Cardiac fibroblast (primary cell): ENCODE measurements at regions not wholly inside any gene's neighbourhood (a gene's known extent, or its start where the extent isn't known, plus 50 kb on each side); places are given as distances from the start of the nearest gene placed in this dataset.
"Not testable (repeated sequence)": the region's sequence is repeated elsewhere in the genome, so short reads cannot be mapped to it uniquely, and the experiment has no call there.

Experiments used
- DNase-seq, 2 donors: peaks; one replicate each; pipeline versions ENCODE4 v3.0.0 to v3.0.0-alpha.2; 2010; ENCODE audit warnings: low read depth in 2 of 2
- H3K4me3 ChIP-seq, 2 donors: replicated peaks in 1 of 2; 1 replicate in 1 of 2; 2 replicates in 1 of 2; pipeline ENCODE4 v1.5.1; 2011; ENCODE audit warnings: low read depth in 2 of 2, low read length in 2 of 2, mild to moderate bottlenecking in 2 of 2, moderate library complexity in 1 of 2
- TF ChIP-seq, protein P1 (sequence below): IDR thresholded peaks from one replicate; pipeline ENCODE4 v1.5.1; 2011; ENCODE audit warnings: low read depth, mild to moderate bottlenecking, low read length, inconsistent platforms

DNA sequence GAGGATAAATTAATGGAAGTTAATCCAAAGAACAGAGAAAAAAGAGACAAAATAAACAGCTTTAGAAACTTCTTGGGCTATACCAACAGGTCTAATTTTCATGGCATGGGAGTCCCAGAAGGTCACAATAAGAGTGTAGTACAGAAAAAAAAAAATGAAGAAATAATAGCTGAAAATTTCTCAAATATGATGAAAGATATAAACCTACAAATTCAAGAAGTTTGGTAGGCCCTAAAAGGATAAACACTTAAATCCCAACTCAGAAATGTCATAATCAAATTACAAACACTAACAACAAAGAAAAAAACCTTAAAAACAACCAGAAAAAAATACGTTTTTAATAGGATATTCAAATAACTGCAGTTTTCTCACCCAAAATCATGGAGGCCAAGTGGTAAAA lies 229.3 kb upstream of the ZEB2 start:
- TF ChIP-seq, protein P1, sequence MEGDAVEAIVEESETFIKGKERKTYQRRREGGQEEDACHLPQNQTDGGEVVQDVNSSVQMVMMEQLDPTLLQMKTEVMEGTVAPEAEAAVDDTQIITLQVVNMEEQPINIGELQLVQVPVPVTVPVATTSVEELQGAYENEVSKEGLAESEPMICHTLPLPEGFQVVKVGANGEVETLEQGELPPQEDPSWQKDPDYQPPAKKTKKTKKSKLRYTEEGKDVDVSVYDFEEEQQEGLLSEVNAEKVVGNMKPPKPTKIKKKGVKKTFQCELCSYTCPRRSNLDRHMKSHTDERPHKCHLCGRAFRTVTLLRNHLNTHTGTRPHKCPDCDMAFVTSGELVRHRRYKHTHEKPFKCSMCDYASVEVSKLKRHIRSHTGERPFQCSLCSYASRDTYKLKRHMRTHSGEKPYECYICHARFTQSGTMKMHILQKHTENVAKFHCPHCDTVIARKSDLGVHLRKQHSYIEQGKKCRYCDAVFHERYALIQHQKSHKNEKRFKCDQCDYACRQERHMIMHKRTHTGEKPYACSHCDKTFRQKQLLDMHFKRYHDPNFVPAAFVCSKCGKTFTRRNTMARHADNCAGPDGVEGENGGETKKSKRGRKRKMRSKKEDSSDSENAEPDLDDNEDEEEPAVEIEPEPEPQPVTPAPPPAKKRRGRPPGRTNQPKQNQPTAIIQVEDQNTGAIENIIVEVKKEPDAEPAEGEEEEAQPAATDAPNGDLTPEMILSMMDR = no peak
- no peak overlapping the region for H3K4me3 ChIP-seq
- no peak for DNase-seq

- no peak overlapping the region for H3K4me3 ChIP-seq
- DNase-seq = no peak
- TF ChIP-seq, protein P1 = no peak
These were observed 228.5 kb upstream of the ZEB2 start for GRCh38 chr2:144748443-144748842.

- no peak for DNase-seq
- no peak overlapping the region for H3K4me3 ChIP-seq
- TF ChIP-seq, protein P1 = no peak
These were observed 227.7 kb upstream of the ZEB2 start for GRCh38 chr2:144747571-144747970.

- H3K4me3 ChIP-seq = no peak overlapping the region
- TF ChIP-seq, protein P1 = no peak
- no peak for DNase-seq
These were observed 225.5 kb upstream of the ZEB2 start for GRCh38 chr2:144745424-144745823.

DNA sequence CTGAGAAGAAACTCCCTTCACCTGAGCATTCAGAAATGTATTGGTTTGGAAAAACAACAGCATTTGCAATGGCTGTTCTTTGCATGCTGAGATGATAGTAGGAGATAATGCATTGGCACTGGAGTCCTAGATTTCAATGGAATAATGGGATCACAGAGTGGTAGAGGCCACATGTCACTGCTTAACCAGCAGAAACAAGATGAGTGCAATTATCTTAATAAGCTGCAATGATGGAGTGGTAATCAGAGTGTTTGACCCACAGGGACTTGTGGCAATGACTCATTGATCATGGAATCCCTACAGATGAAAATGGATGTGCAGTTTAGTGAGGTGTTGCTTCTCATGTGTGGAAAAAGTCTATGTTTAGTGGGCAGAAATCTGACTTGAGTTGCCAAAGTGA lies 218.8 kb upstream of the ZEB2 start:
- TF ChIP-seq, protein P1 = no peak
- no peak overlapping the region for H3K4me3 ChIP-seq
- no peak for DNase-seq

GRCh38 chr2:144730711-144731110 lies 210.8 kb upstream of the ZEB2 start:
- TF ChIP-seq, protein P1 = no peak
- DNase-seq = no peak
- no peak overlapping the region for H3K4me3 ChIP-seq

DNA sequence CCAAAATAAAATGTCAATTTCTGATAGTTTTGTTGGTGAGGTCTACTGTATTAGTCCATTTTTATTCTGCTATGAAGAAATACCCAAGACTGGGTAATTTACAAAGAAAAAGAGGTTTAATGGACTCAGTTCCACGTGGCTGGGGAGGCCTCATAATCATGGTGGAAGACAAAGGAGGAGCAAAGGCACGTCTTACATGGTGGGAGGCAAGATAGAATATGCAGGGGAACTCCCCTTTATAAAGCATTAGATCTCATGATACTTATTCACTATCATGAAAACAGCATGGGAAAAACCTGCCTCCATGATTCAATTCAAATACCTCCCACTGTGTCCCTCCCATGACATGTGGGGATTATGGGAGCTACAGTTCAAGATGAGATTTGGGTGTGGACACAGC lies 204.5 kb upstream of the ZEB2 start:
- H3K4me3 ChIP-seq, DNase-seq: not testable (repeated sequence)
